Lower leg skin (tissue), 3 donors: ENCODE measurements at regions not wholly inside any gene's neighbourhood (a gene's known extent, or its start where the extent isn't known, plus 50 kb on each side); places are given as distances from the start of the nearest gene placed in this dataset.

Experiments used
- CTCF ChIP-seq, 3 donors: fragments of 450-650 bp; IDR thresholded peaks; one replicate each; pipeline ENCODE4 v1.5.1; 2016; ENCODE audit warnings: antibody characterized with exemption in 3 of 3, mild to moderate bottlenecking in 3 of 3, moderate library complexity in 2 of 3
- POLR2A ChIP-seq, 2 donors: fragments of 450-650 bp; IDR thresholded peaks; one replicate each; pipeline ENCODE4 v1.6.1; 2016 to 2017; ENCODE audit warnings: antibody characterized with exemption in 2 of 2, mild to moderate bottlenecking in 1 of 2, moderate library complexity in 1 of 2

- no peak for TF ChIP-seq POLR2A (IDR thresholded peaks at IDR 0.05)
- TF ChIP-seq CTCF (IDR thresholded peaks at IDR 0.05), result no peak
Measured at GRCh38 chr4:58411904-58412303, 1301.7 kb upstream of the IGFBP7 start.
